ENCODE measurements at regions not wholly inside any gene's neighbourhood (a gene's known extent, or its start where the extent isn't known, plus 50 kb on each side); places are given as distances from the start of the nearest gene placed in this dataset.

- Histone ChIP-seq H3K9me3 (no peaks in the 10 kb centered on the region), H3K4me1 (no peaks in the 10 kb centered on the region), H3K27ac (no peak overlapping the region), H3K36me3 (no peaks in the 10 kb centered on the region), H3K27me3 (peaks cover 0 to 16% (median 0%) of the 10 kb centered on the region in 4 donors), H3K4me3 (no peak overlapping the region)
- intact Hi-C loops (cut with DNase I), result no loop called here
- WGBS, 2 donors, result 88 to 89% methylated on average over 13 to 17 of the region's 17 CpGs
- TF ChIP-seq, protein P1, sequence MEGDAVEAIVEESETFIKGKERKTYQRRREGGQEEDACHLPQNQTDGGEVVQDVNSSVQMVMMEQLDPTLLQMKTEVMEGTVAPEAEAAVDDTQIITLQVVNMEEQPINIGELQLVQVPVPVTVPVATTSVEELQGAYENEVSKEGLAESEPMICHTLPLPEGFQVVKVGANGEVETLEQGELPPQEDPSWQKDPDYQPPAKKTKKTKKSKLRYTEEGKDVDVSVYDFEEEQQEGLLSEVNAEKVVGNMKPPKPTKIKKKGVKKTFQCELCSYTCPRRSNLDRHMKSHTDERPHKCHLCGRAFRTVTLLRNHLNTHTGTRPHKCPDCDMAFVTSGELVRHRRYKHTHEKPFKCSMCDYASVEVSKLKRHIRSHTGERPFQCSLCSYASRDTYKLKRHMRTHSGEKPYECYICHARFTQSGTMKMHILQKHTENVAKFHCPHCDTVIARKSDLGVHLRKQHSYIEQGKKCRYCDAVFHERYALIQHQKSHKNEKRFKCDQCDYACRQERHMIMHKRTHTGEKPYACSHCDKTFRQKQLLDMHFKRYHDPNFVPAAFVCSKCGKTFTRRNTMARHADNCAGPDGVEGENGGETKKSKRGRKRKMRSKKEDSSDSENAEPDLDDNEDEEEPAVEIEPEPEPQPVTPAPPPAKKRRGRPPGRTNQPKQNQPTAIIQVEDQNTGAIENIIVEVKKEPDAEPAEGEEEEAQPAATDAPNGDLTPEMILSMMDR (IDR thresholded peaks at IDR 0.05), result no peak
- TF ChIP-seq POLR2A (IDR thresholded peaks at IDR 0.05), result no peak
- no peak for DNase-seq
These were observed 155.8 kb downstream of the C11orf91 start for GRCh38 chr11:33544593-33545373.

GRCh38 chr11:33543823-33544222 lies 156.8 kb downstream of the C11orf91 start:
- no peak for DNase-seq
- no peaks in the 10 kb centered on the region for H3K36me3 ChIP-seq
- H3K27ac ChIP-seq, result no peak overlapping the region
- no peak overlapping the region for H3K4me3 ChIP-seq
- no peaks in the 10 kb centered on the region for H3K4me1 ChIP-seq
- intact Hi-C loops (cut with DNase I), result no loop called here
- H3K9me3 ChIP-seq, result no peaks in the 10 kb centered on the region
- H3K27me3 ChIP-seq, result peaks cover 0 to 16% (median 0%) of the 10 kb centered on the region in 4 donors
- TF ChIP-seq, protein P1 (IDR thresholded peaks at IDR 0.05), result no peak
- TF ChIP-seq POLR2A (IDR thresholded peaks at IDR 0.05), result no peak
- WGBS, 2 donors, result 62 to 86% methylated on average over 3 of the region's 3 CpGs

DNA sequence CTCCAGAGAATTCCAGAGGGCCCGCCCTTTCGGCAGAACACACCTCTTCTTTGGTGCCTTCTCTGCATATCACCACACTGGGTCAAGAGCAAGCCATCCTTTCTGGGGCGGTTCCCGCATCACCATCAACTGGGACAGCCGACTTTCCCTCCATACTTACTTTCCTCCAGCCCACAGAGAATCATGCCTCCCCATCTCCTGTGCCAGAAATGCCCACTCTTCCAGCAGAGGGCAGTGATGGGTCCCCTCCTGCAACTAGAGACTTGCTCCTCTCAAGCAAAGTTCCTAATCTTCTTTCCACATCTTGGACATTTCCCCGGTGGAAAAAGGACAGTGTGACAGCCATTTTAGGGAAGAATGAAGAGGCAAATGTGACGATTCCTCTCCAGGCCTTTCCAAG lies 157.7 kb downstream of the C11orf91 start:
- no peak for DNase-seq
- no peak overlapping the region for H3K4me3 ChIP-seq
- H3K27me3 ChIP-seq, result peaks cover 0 to 12% (median 0%) of the 10 kb centered on the region in 4 donors
- 63 to 64% methylated on average over 7 of the region's 7 CpGs for WGBS, 2 donors
- H3K27ac ChIP-seq, result no peak overlapping the region
- no peak for TF ChIP-seq POLR2A (IDR thresholded peaks at IDR 0.05)
- TF ChIP-seq, protein P1 (IDR thresholded peaks at IDR 0.05), result peak; percentile 30 to 73 (median 52)
- intact Hi-C loops (cut with DNase I), result no loop called here
- no peaks in the 10 kb centered on the region for H3K9me3 ChIP-seq
- H3K36me3 ChIP-seq, result no peaks in the 10 kb centered on the region
- H3K4me1 ChIP-seq, result no peaks in the 10 kb centered on the region

GRCh38 chr11:33540946-33541915 lies 159.4 kb downstream of the C11orf91 start:
- Histone ChIP-seq H3K27me3 (peaks cover 0 to 23% (median 0%) of the 10 kb centered on the region in 4 donors), H3K4me3 (no peak overlapping the region), H3K27ac (no peak overlapping the region), H3K4me1 (no peaks in the 10 kb centered on the region), H3K36me3 (no peaks in the 10 kb centered on the region), H3K9me3 (no peaks in the 10 kb centered on the region)
- no peak for TF ChIP-seq POLR2A (IDR thresholded peaks at IDR 0.05)
- TF ChIP-seq, protein P1 (IDR thresholded peaks at IDR 0.05), result no peak
- 73 to 74% methylated on average over 11 of the region's 11 CpGs for WGBS, 2 donors
- intact Hi-C loops (cut with DNase I), result no loop called here
- no peak for DNase-seq

DNA sequence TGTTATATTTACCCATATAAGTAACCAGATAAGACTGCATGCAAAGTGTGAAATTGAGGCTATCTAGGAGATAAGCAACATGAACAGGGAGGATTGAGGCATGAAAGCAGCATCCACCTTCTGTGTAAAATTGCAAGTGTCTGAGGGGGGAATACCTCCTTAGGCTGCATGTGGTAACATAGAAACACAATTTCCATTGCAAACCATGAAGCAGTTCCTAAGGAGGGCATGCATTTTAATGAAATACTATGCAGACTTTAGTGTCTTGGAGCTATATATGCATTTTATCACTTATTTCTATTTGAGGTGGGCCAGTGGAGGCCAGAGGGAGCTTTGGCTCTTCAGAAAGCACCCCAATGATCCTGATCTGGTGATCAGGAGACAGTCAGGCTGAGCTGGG lies 160.2 kb downstream of the C11orf91 start:
- intact Hi-C loops (cut with DNase I), result no loop called here
- TF ChIP-seq, protein P1 (IDR thresholded peaks at IDR 0.05), result no peak
- no peak for TF ChIP-seq POLR2A (IDR thresholded peaks at IDR 0.05)
- peaks cover 0 to 26% (median 0%) of the 10 kb centered on the region in 4 donors for H3K27me3 ChIP-seq
- no peaks in the 10 kb centered on the region for H3K9me3 ChIP-seq
- DNase-seq, result no peak
- no peaks in the 10 kb centered on the region for H3K36me3 ChIP-seq
- H3K4me1 ChIP-seq, result no peaks in the 10 kb centered on the region
- H3K27ac ChIP-seq, result no peak overlapping the region
- H3K4me3 ChIP-seq, result no peak overlapping the region
